CD4-positive, alpha-beta memory T cell (primary cell): ENCODE measurements at regions not wholly inside any gene's neighbourhood (a gene's known extent, or its start where the extent isn't known, plus 50 kb on each side); places are given as distances from the start of the nearest gene placed in this dataset.

Source experiments
- CTCF ChIA-PET: fragments of 350-600 bp; sonication (Branson Sonifier 250); formaldehyde crosslinking; loops from one replicate; lab custom pipeline; 2021; ENCODE audit warnings: inconsistent platforms; ENCODE audit not compliant: partially characterized antibody; lab: Charles Lee
- POLR2A ChIA-PET: fragments of 350-600 bp; sonication (Branson Sonifier 250); formaldehyde crosslinking; loops from one replicate; lab custom pipeline; 2021; ENCODE audit not compliant: partially characterized antibody; lab: Charles Lee
- DNase-seq, 5 donors: peaks; one replicate each; pipeline versions ENCODE4 v3.0.0 to v3.0.0-alpha.2; 2020 to 2022; ENCODE audit warnings: mixed read lengths in 1 of 5
- H3K27ac ChIP-seq: one replicate; pipeline ENCODE4 v1.7.0; 2013; ENCODE audit warnings: low read depth, low read length
- H3K27me3 ChIP-seq: 2 replicates; pipeline ENCODE4 v1.7.0; 2013; ENCODE audit warnings: mild to moderate bottlenecking, low read length, moderate library complexity; ENCODE audit not compliant: insufficient read depth
- H3K36me3 ChIP-seq: 2 replicates; pipeline ENCODE4 v1.7.0; 2013; ENCODE audit warnings: mild to moderate bottlenecking, low read length, moderate library complexity; ENCODE audit not compliant: insufficient read depth
- H3K4me1 ChIP-seq: 2 replicates; pipeline ENCODE4 v1.7.0; 2013; ENCODE audit warnings: mild to moderate bottlenecking, low read length, moderate library complexity; ENCODE audit not compliant: insufficient read depth
- H3K4me3 ChIP-seq, 2 donors: one replicate each; pipeline ENCODE4 v1.7.0; 2013; ENCODE audit warnings: low read length in 2 of 2, mild to moderate bottlenecking in 1 of 2
- H3K9me3 ChIP-seq, 2 donors: one replicate each; pipeline ENCODE4 v1.7.0; 2013; ENCODE audit warnings: low read length in 2 of 2, control low read depth in 1 of 2; ENCODE audit not compliant: control insufficient read depth in 1 of 2
- H3K27ac Mint-ChIP-seq, 7 donors: one replicate each; pipeline ENCODE4 v1.8.0; 2020 to 2021; ENCODE audit warnings: mixed read lengths in 7 of 7, mild to moderate bottlenecking in 6 of 7, inconsistent platforms in 3 of 7, moderate library complexity in 3 of 7
- H3K27me3 Mint-ChIP-seq, 2 donors: one replicate each; pipeline ENCODE4 v1.8.0; 2020 to 2021; ENCODE audit warnings: mixed read lengths in 2 of 2
- H3K36me3 Mint-ChIP-seq, 2 donors: one replicate each; pipeline ENCODE4 v1.8.0; 2020 to 2021; ENCODE audit warnings: mixed read lengths in 2 of 2, inconsistent platforms in 1 of 2, mild to moderate bottlenecking in 1 of 2
- H3K4me1 Mint-ChIP-seq, 4 donors: one replicate each; pipeline ENCODE4 v1.8.0; 2020 to 2021; ENCODE audit warnings: mixed read lengths in 4 of 4, mild to moderate bottlenecking in 1 of 4
- H3K4me3 Mint-ChIP-seq, 8 donors: one replicate each; pipeline ENCODE4 v1.8.0; 2020 to 2021; ENCODE audit warnings: mixed read lengths in 8 of 8, mild to moderate bottlenecking in 7 of 8, moderate library complexity in 6 of 8, inconsistent platforms in 3 of 8
- H3K9me3 Mint-ChIP-seq, 8 donors: one replicate each; pipeline ENCODE4 v1.8.0; 2020 to 2021; ENCODE audit warnings: mixed read lengths in 8 of 8, mild to moderate bottlenecking in 5 of 8, inconsistent platforms in 3 of 8, moderate library complexity in 1 of 8
- intact Hi-C: fragments of 100-400 bp; cut with micrococcal nuclease; formaldehyde crosslinking; loops from one replicate; pipeline ENCODE4 v1.15.1; 2023

GRCh38 chr5:44713446-44713845 lies 95.3 kb upstream of the MRPS30 start:
- ChIA-PET POLR2A (no interaction called here), CTCF (no interaction called here)
- Histone ChIP-seq H3K9me3 (no peaks in the 10 kb centered on the region), H3K4me1 (no peaks in the 10 kb centered on the region), H3K27me3 (no peaks in the 10 kb centered on the region), H3K36me3 (no peaks in the 10 kb centered on the region), H3K27ac (no peak overlapping the region), H3K4me3 (no peak overlapping the region)
- no peak for DNase-seq
- intact Hi-C loops, result no loop called here
- Mint-ChIP-seq H3K27me3 (no peaks in the 10 kb centered on the region), H3K4me1 (no peaks in the 10 kb centered on the region), H3K36me3 (no peaks in the 10 kb centered on the region), H3K9me3 (peaks cover 0 to 5% (median 0%) of the 10 kb centered on the region in 8 donors), H3K4me3 (no peak overlapping the region), H3K27ac (no peak overlapping the region)

GRCh38 chr5:44711901-44712300 lies 96.8 kb upstream of the MRPS30 start:
- no peaks in the 10 kb centered on the region for H3K36me3 ChIP-seq
- Mint-ChIP-seq H3K36me3 (no peaks in the 10 kb centered on the region), H3K27me3 (no peaks in the 10 kb centered on the region), H3K27ac (no peak overlapping the region), H3K9me3 (peaks cover 0 to 6% (median 0%) of the 10 kb centered on the region in 8 donors), H3K4me1 (no peaks in the 10 kb centered on the region), H3K4me3 (no peak overlapping the region)
- H3K4me1 ChIP-seq, result no peaks in the 10 kb centered on the region
- no peaks in the 10 kb centered on the region for H3K9me3 ChIP-seq
- ChIA-PET POLR2A (no interaction called here), CTCF (no interaction called here)
- no peaks in the 10 kb centered on the region for H3K27me3 ChIP-seq
- intact Hi-C loops, result no loop called here
- H3K27ac ChIP-seq, result no peak overlapping the region
- H3K4me3 ChIP-seq, result no peak overlapping the region
- DNase-seq, result no peak

GRCh38 chr5:44708602-44709001 lies 100.1 kb upstream of the MRPS30 start:
- POLR2A ChIA-PET, result no interaction called here
- CTCF ChIA-PET, result no interaction called here

GRCh38 chr5:44707721-44708120 lies 101.0 kb upstream of the MRPS30 start:
- CTCF ChIA-PET, result no interaction called here
- no peak for DNase-seq
- H3K9me3 Mint-ChIP-seq, result peaks cover 0 to 4% (median 0%) of the 10 kb centered on the region in 8 donors
- intact Hi-C loops, result no loop called here
- Histone ChIP-seq H3K27ac (no peak overlapping the region), H3K36me3 (no peaks in the 10 kb centered on the region), H3K27me3 (no peaks in the 10 kb centered on the region), H3K4me3 (no peak overlapping the region), H3K9me3 (no peaks in the 10 kb centered on the region), H3K4me1 (no peaks in the 10 kb centered on the region)
- no peak overlapping the region for H3K27ac Mint-ChIP-seq
- POLR2A ChIA-PET, result no interaction called here
- no peak overlapping the region for H3K4me3 Mint-ChIP-seq
- H3K36me3 Mint-ChIP-seq, result no peaks in the 10 kb centered on the region
- H3K27me3 Mint-ChIP-seq, result no peaks in the 10 kb centered on the region
- H3K4me1 Mint-ChIP-seq, result no peaks in the 10 kb centered on the region

More at GRCh38 chr5:44708602-44709001, 100.1 kb upstream of the MRPS30 start:
- no peak overlapping the region for H3K4me3 Mint-ChIP-seq
- no peaks in the 10 kb centered on the region for H3K4me1 ChIP-seq
- no peak overlapping the region for H3K4me3 ChIP-seq
- no peak overlapping the region for H3K27ac ChIP-seq
- no peaks in the 10 kb centered on the region for H3K36me3 ChIP-seq
- no peak overlapping the region for H3K27ac Mint-ChIP-seq
- H3K27me3 ChIP-seq, result no peaks in the 10 kb centered on the region
- H3K27me3 Mint-ChIP-seq, result no peaks in the 10 kb centered on the region
- peaks cover 0 to 4% (median 0%) of the 10 kb centered on the region in 8 donors for H3K9me3 Mint-ChIP-seq
- intact Hi-C loops, result no loop called here
- DNase-seq, result no peak
- H3K36me3 Mint-ChIP-seq, result no peaks in the 10 kb centered on the region
- no peaks in the 10 kb centered on the region for H3K9me3 ChIP-seq
- no peaks in the 10 kb centered on the region for H3K4me1 Mint-ChIP-seq

- ChIA-PET CTCF (no interaction called here), POLR2A (no interaction called here)
- Mint-ChIP-seq H3K27me3 (peaks cover 0 to under 1% of the 10 kb centered on the region in 2 donors), H3K36me3 (no peaks in the 10 kb centered on the region), H3K27ac (no peak overlapping the region), H3K4me1 (no peaks in the 10 kb centered on the region), H3K9me3 (peaks cover 0 to 2% (median 0%) of the 10 kb centered on the region in 8 donors), H3K4me3 (no peak overlapping the region)
- Histone ChIP-seq H3K27me3 (no peaks in the 10 kb centered on the region), H3K27ac (no peak overlapping the region), H3K36me3 (no peaks in the 10 kb centered on the region), H3K4me1 (no peaks in the 10 kb centered on the region), H3K9me3 (no peaks in the 10 kb centered on the region), H3K4me3 (no peak overlapping the region)
- no peak for DNase-seq
- intact Hi-C loops, result no loop called here
These were observed 111.7 kb upstream of the MRPS30 start for GRCh38 chr5:44697025-44697424.

- no peak for DNase-seq
- Mint-ChIP-seq H3K27me3 (no peaks in the 10 kb centered on the region), H3K27ac (no peak overlapping the region), H3K36me3 (no peaks in the 10 kb centered on the region), H3K4me3 (no peak overlapping the region), H3K9me3 (peaks cover 0 to 7% (median 0%) of the 10 kb centered on the region in 8 donors), H3K4me1 (no peaks in the 10 kb centered on the region)
- POLR2A ChIA-PET, result no interaction called here
- intact Hi-C loops, result no loop called here
- H3K9me3 ChIP-seq, result no peaks in the 10 kb centered on the region
- H3K4me1 ChIP-seq, result no peaks in the 10 kb centered on the region
- H3K36me3 ChIP-seq, result no peaks in the 10 kb centered on the region
- CTCF ChIA-PET, result no interaction called here
- H3K4me3 ChIP-seq, result no peak overlapping the region
- H3K27me3 ChIP-seq, result no peaks in the 10 kb centered on the region
- no peak overlapping the region for H3K27ac ChIP-seq
These were observed 113.5 kb upstream of the MRPS30 start for GRCh38 chr5:44695259-44695658.

DNA sequence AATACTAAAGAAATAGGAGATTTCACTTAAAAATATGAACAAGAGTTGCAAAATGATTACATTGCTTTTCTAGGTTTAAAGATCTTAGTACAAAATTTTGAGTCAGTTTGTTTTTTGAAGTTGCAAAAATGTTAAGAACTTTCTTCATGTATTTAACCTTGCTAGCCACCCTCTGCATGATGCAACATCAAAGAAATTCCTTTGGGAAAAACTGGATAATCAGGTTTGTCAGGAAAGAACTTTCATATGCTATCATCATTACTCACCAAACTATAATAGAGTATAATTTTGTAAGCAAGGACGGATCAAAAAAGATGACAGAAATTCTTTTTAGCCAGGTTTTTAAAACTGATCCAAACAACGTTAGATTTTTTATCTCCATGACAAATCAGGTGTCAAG lies 116.9 kb upstream of the MRPS30 start:
- H3K4me1 ChIP-seq, result no peaks in the 10 kb centered on the region
- ChIA-PET CTCF (no interaction called here), POLR2A (no interaction called here)
- H3K27me3 ChIP-seq, result no peaks in the 10 kb centered on the region
- peaks cover 0 to 16% (median 3%) of the 10 kb centered on the region in 8 donors for H3K9me3 Mint-ChIP-seq
- H3K4me3 Mint-ChIP-seq, result no peak overlapping the region
- H3K4me1 Mint-ChIP-seq, result no peaks in the 10 kb centered on the region
- H3K27ac Mint-ChIP-seq, result no peak overlapping the region
- intact Hi-C loops, result no loop called here
- no peak overlapping the region for H3K27ac ChIP-seq
- H3K36me3 Mint-ChIP-seq, result no peaks in the 10 kb centered on the region
- no peaks in the 10 kb centered on the region for H3K36me3 ChIP-seq
- no peaks in the 10 kb centered on the region for H3K27me3 Mint-ChIP-seq
- no peaks in the 10 kb centered on the region for H3K9me3 ChIP-seq
- DNase-seq, result no peak
- no peak overlapping the region for H3K4me3 ChIP-seq

GRCh38 chr5:44681906-44682305 lies 126.8 kb upstream of the MRPS30 start:
- H3K36me3 Mint-ChIP-seq, result no peaks in the 10 kb centered on the region
- intact Hi-C loops, result no loop called here
- DNase-seq, result no peak
- no peaks in the 10 kb centered on the region for H3K4me1 ChIP-seq
- POLR2A ChIA-PET, result no interaction called here
- H3K27me3 ChIP-seq, result no peaks in the 10 kb centered on the region
- no peaks in the 10 kb centered on the region for H3K4me1 Mint-ChIP-seq
- no peaks in the 10 kb centered on the region for H3K27me3 Mint-ChIP-seq
- CTCF ChIA-PET, result no interaction called here
- no peak overlapping the region for H3K4me3 ChIP-seq
- no peaks in the 10 kb centered on the region for H3K36me3 ChIP-seq
- H3K9me3 ChIP-seq, result no peaks in the 10 kb centered on the region
- H3K4me3 Mint-ChIP-seq, result no peak overlapping the region
- no peak overlapping the region for H3K27ac Mint-ChIP-seq
- peaks cover 0 to 6% (median 0%) of the 10 kb centered on the region in 8 donors for H3K9me3 Mint-ChIP-seq
- H3K27ac ChIP-seq, result no peak overlapping the region
